ENCODE measurements at regions not wholly inside any gene's neighbourhood (a gene's known extent, or its start where the extent isn't known, plus 50 kb on each side); places are given as distances from the start of the nearest gene placed in this dataset.

- TF ChIP-seq POLR2AphosphoS5 (IDR thresholded peaks at IDR 0.05) = no peak
- no peak for TF ChIP-seq CTCF (IDR thresholded peaks at IDR 0.05 in 8 of 11, conservative IDR thresholded peaks at IDR 0.05 in 3 of 11)
- TF ChIP-seq POLR2A (IDR thresholded peaks at IDR 0.05) = no peak
Observed at GRCh38 chr3:34919025-34919424, 720.3 kb upstream of the ARPP21 start.

Measured in spleen (tissue), 7 donors.